GM19452 (cell line): ENCODE measurements at regions not wholly inside any gene's neighbourhood (a gene's known extent, or its start where the extent isn't known, plus 50 kb on each side); places are given as distances from the start of the nearest gene placed in this dataset.

Experiments
- ATAC-seq: cut with Tn5 transposase; IDR thresholded peaks from one replicate; pipeline ENCODE4 v1.9.1; 2021; ENCODE audit not compliant: unreplicated experiment

- no peak for ATAC-seq
These were observed 343.1 kb downstream of the CYRIA start for GRCh38 chr2:16322308-16323125.

GRCh38 chr2:16321872-16322271 is 343.8 kb downstream of the CYRIA start:
- no peak for ATAC-seq

GRCh38 chr2:16321256-16321655 is 344.4 kb downstream of the CYRIA start:
- no peak for ATAC-seq

- no peak for ATAC-seq
These were observed 344.9 kb downstream of the CYRIA start for GRCh38 chr2:16320716-16321115.

GRCh38 chr2:16319551-16320121 is 346.0 kb downstream of the CYRIA start:
- ATAC-seq, result no peak

GRCh38 chr2:16318474-16319195 is 347.0 kb downstream of the CYRIA start:
- no peak for ATAC-seq

- ATAC-seq, result no peak
These were observed 347.6 kb downstream of the CYRIA start for GRCh38 chr2:16318051-16318450.

- ATAC-seq, result no peak
These were observed 348.3 kb downstream of the CYRIA start for GRCh38 chr2:16317211-16317830.

- ATAC-seq, result no peak
These were observed 349.0 kb downstream of the CYRIA start for GRCh38 chr2:16316456-16317210.

GRCh38 chr2:16315908-16316307 is 349.7 kb downstream of the CYRIA start:
- ATAC-seq, result no peak

GRCh38 chr2:16315458-16315835 is 350.2 kb downstream of the CYRIA start:
- no peak for ATAC-seq

GRCh38 chr2:16314691-16315457 is 350.8 kb downstream of the CYRIA start:
- no peak for ATAC-seq

GRCh38 chr2:16314001-16314400 is 351.6 kb downstream of the CYRIA start:
- ATAC-seq, result no peak

GRCh38 chr2:16313235-16313975 is 352.2 kb downstream of the CYRIA start:
- ATAC-seq, result no peak

- no peak for ATAC-seq
These were observed 352.9 kb downstream of the CYRIA start for GRCh38 chr2:16312771-16313170.

GRCh38 chr2:16311521-16312440 is 353.9 kb downstream of the CYRIA start:
- no peak for ATAC-seq

- no peak for ATAC-seq
These were observed 356.8 kb downstream of the CYRIA start for GRCh38 chr2:16308816-16309215.

- ATAC-seq, result no peak
These were observed 360.6 kb downstream of the CYRIA start for GRCh38 chr2:16304876-16305590.
